GM21515 (cell line): ENCODE measurements at regions not wholly inside any gene's neighbourhood (a gene's known extent, or its start where the extent isn't known, plus 50 kb on each side); places are given as distances from the start of the nearest gene placed in this dataset.
"Not testable (repeated sequence)": the region's sequence is repeated elsewhere in the genome, so short reads cannot be mapped to it uniquely, and the experiment has no call there.

ENCODE experiments used
- ATAC-seq: cut with Tn5 transposase; IDR thresholded peaks from one replicate; pipeline ENCODE4 v1.9.1; 2021; ENCODE audit not compliant: unreplicated experiment

- ATAC-seq: no peak
Observed at GRCh38 chr6:8969747-8970146, 534.4 kb upstream of the SLC35B3 start.

GRCh38 chr6:8958894-8959511 lies 523.7 kb upstream of the SLC35B3 start:
- ATAC-seq: no peak

- ATAC-seq: no peak
Observed at GRCh38 chr6:8953310-8953709, 518.0 kb upstream of the SLC35B3 start.

- no peak for ATAC-seq
Observed at GRCh38 chr6:8948733-8949132, 513.4 kb upstream of the SLC35B3 start.

- no peak for ATAC-seq
Observed at GRCh38 chr6:8947900-8948299, 512.6 kb upstream of the SLC35B3 start.

GRCh38 chr6:8944548-8944947 lies 509.2 kb upstream of the SLC35B3 start:
- ATAC-seq: no peak

GRCh38 chr6:8943073-8943472 lies 507.7 kb upstream of the SLC35B3 start:
- no peak for ATAC-seq

- no peak for ATAC-seq
Observed at GRCh38 chr6:8941577-8941976, 506.2 kb upstream of the SLC35B3 start.

GRCh38 chr6:8940356-8940755 lies 505.0 kb upstream of the SLC35B3 start:
- no peak for ATAC-seq

- ATAC-seq: no peak
Observed at GRCh38 chr6:8939615-8940014, 504.3 kb upstream of the SLC35B3 start.

GRCh38 chr6:8934318-8934717 lies 499.0 kb upstream of the SLC35B3 start:
- ATAC-seq: no peak

GRCh38 chr6:8930009-8930408 lies 494.7 kb upstream of the SLC35B3 start:
- ATAC-seq: no peak

GRCh38 chr6:8920244-8920643 lies 484.9 kb upstream of the SLC35B3 start:
- ATAC-seq: not testable (repeated sequence)

GRCh38 chr6:8918196-8918595 lies 482.9 kb upstream of the SLC35B3 start:
- ATAC-seq: no peak

- no peak for ATAC-seq
Observed at GRCh38 chr6:8914700-8915099, 479.4 kb upstream of the SLC35B3 start.

- ATAC-seq: no peak
Observed at GRCh38 chr6:8908638-8909037, 473.3 kb upstream of the SLC35B3 start.

- ATAC-seq: no peak
Observed at GRCh38 chr6:8906699-8907098, 471.4 kb upstream of the SLC35B3 start.

GRCh38 chr6:8905757-8906156 lies 470.4 kb upstream of the SLC35B3 start:
- ATAC-seq: no peak

- no peak for ATAC-seq
Observed at GRCh38 chr6:8904754-8905153, 469.4 kb upstream of the SLC35B3 start.

GRCh38 chr6:8900056-8900455 lies 464.7 kb upstream of the SLC35B3 start:
- ATAC-seq: no peak

GRCh38 chr6:8889514-8889913 lies 454.2 kb upstream of the SLC35B3 start:
- ATAC-seq: no peak

GRCh38 chr6:8888468-8888867 lies 453.1 kb upstream of the SLC35B3 start:
- no peak for ATAC-seq

GRCh38 chr6:8881663-8882062 lies 446.3 kb upstream of the SLC35B3 start:
- no peak for ATAC-seq
